Adrenal gland (tissue), 9 donors: ENCODE measurements at regions not wholly inside any gene's neighbourhood (a gene's known extent, or its start where the extent isn't known, plus 50 kb on each side); places are given as distances from the start of the nearest gene placed in this dataset.

Source experiments
- DNase-seq, 7 donors: peaks; one replicate each; pipeline ENCODE4 v3.0.0-alpha.2; 2019 to 2020
- H3K27ac ChIP-seq, 5 donors: fragments of 200-600 bp; sonication (generic) in 4 of 5; 1 replicate in 3 of 5; 2 replicates in 2 of 5; pipeline versions ENCODE4 v1.5.1 to v1.8.0; 2016 to 2020; ENCODE audit warnings: mild to moderate bottlenecking in 1 of 5
- H3K27me3 ChIP-seq: fragments of 200-600 bp; 2 replicates; pipeline ENCODE4 v1.8.0; 2021
- H3K36me3 ChIP-seq, 2 donors: fragments of 200-600 bp; replicated peaks in 1 of 2; 1 replicate in 1 of 2; 2 replicates in 1 of 2; pipeline versions ENCODE4 v1.5.1 to v1.8.0; 2018 to 2022
- H3K4me1 ChIP-seq, 2 donors: fragments of 200-600 bp; replicated peaks in 1 of 2; 1 replicate in 1 of 2; 2 replicates in 1 of 2; pipeline versions ENCODE4 v1.5.1 to v1.8.0; 2018 to 2021
- H3K4me3 ChIP-seq, 4 donors: fragments of 200-600 bp; sonication (generic) in 3 of 4; one replicate each; pipeline ENCODE4 v1.5.1; 2016 to 2018
- H3K9me3 ChIP-seq, 3 donors: fragments of 200-600 bp; sonication (generic) in 1 of 3; replicated peaks in 1 of 3; 1 replicate in 2 of 3; 2 replicates in 1 of 3; pipeline versions ENCODE4 v1.5.1 to v1.8.0; 2016 to 2021
- CTCF ChIP-seq, 6 experiments: fragments of 450-650 bp in 4 of 6; fragments of 200-600 bp in 2 of 6; sonication (generic) in 1 of 6; IDR thresholded peaks; 1 replicate in 5 of 6; 2 replicates in 1 of 6; pipeline versions ENCODE4 v1.5.1 to v1.8.0; 2016 to 2021; ENCODE audit warnings: antibody characterized with exemption in 6 of 6, mild to moderate bottlenecking in 2 of 6, moderate library complexity in 1 of 6
- POLR2A ChIP-seq, 2 donors: fragments of 450-650 bp; IDR thresholded peaks; one replicate each; pipeline ENCODE4 v1.6.1; 2017; ENCODE audit warnings: antibody characterized with exemption in 2 of 2, mild to moderate bottlenecking in 2 of 2, moderate library complexity in 1 of 2
- WGBS, 4 donors: extraction: QIAGEN DNeasy Blood & Tissue Kit in 2 of 4; methylation state at CpG; one replicate each; pipeline versions ENCODE4 v1.1.5 to v1.1.7; 2013 to 2017; 5-methylcytosine and 5-hydroxymethylcytosine counted together
- intact Hi-C, 2 donors: fragments of 100-400 bp; cut with DNase I; formaldehyde crosslinking; loops; one replicate each; pipeline versions ENCODE4 v1.14.1 to v1.15.0; 2022 to 2023
- donor health status: healthy with polysubstance abuse.
- donor health status: Bipolar disorder and iron deficiency.
- donor health status: DM: yes; HTN: yes; CAD: no.
- donor health status: DM: no; HTN: no; CAD: no.
- donor health status: DM: no; HTN: no; CAD: no.

GRCh38 chr11:42201603-42202148, 742.2 kb upstream of the LRRC4C start:
- Histone ChIP-seq H3K36me3 (no peaks in the 10 kb centered on the region), H3K27ac (no peak overlapping the region), H3K9me3 (no peaks in the 10 kb centered on the region), H3K27me3 (no peaks in the 10 kb centered on the region), H3K4me1 (no peaks in the 10 kb centered on the region), H3K4me3 (no peak overlapping the region)
- DNase-seq: no peak
- 72 to 83% (median 78%) methylated on average over 6 of the region's 6 CpGs for WGBS, 4 donors
- intact Hi-C loops: no loop called here
- TF ChIP-seq POLR2A (IDR thresholded peaks at IDR 0.05): no peak
- no peak for TF ChIP-seq CTCF (IDR thresholded peaks at IDR 0.05)

- Histone ChIP-seq H3K27me3 (no peaks in the 10 kb centered on the region), H3K4me3 (no peak overlapping the region), H3K9me3 (no peaks in the 10 kb centered on the region), H3K4me1 (no peaks in the 10 kb centered on the region), H3K27ac (no peak overlapping the region), H3K36me3 (no peaks in the 10 kb centered on the region)
- WGBS, 4 donors: 63 to 77% (median 67%) methylated on average over 1 of the region's 1 CpG; no CpG with 5 or more reads in 1 of the 4 donors
- no peak for DNase-seq
- intact Hi-C loops: no loop called here
- TF ChIP-seq POLR2A (IDR thresholded peaks at IDR 0.05) (no peak), CTCF (IDR thresholded peaks at IDR 0.05) (no peak)
Observed at GRCh38 chr11:42205518-42205917, 746.1 kb upstream of the LRRC4C start.

DNA sequence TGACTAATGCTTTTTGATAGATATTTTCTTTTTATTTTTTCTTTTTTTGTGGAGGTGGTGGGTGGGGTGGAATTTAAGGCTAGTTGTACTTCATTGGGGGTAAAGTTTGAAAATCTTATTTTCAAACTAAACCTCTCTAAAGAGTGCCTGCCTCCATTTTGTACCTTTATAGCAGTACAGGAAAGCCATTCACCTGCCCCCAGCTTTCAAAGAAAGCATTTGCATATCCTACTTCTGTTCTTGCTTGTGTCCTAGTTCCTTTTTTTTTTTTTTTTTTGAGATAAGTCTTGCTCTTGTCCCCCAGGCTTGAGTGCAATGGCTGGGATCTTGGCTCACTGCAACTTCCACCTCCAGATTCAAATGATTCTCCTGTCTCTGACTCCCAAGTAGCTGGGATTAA, 766.2 kb upstream of the LRRC4C start:
- DNase-seq: no peak
- TF ChIP-seq POLR2A (IDR thresholded peaks at IDR 0.05) (no peak), CTCF (IDR thresholded peaks at IDR 0.05) (no peak)
- Histone ChIP-seq H3K4me3 (no peak overlapping the region), H3K9me3 (no peaks in the 10 kb centered on the region), H3K4me1 (no peaks in the 10 kb centered on the region), H3K27me3 (no peaks in the 10 kb centered on the region), H3K36me3 (no peaks in the 10 kb centered on the region), H3K27ac (no peak overlapping the region)
- intact Hi-C loops: no loop called here

GRCh38 chr11:42232673-42233072, 773.2 kb upstream of the LRRC4C start:
- H3K27me3 ChIP-seq: no peaks in the 10 kb centered on the region
- no peaks in the 10 kb centered on the region for H3K4me1 ChIP-seq
- H3K9me3 ChIP-seq: no peaks in the 10 kb centered on the region
- H3K27ac ChIP-seq: no peak overlapping the region
- no peak for DNase-seq
- WGBS, 4 donors: 63 to 82% (median 70%) methylated on average over 5 of the region's 5 CpGs
- intact Hi-C loops: no loop called here
- no peak overlapping the region for H3K4me3 ChIP-seq
- no peaks in the 10 kb centered on the region for H3K36me3 ChIP-seq
- no peak for TF ChIP-seq CTCF (IDR thresholded peaks at IDR 0.05)
- no peak for TF ChIP-seq POLR2A (IDR thresholded peaks at IDR 0.05)
